ENCODE measurements at regions not wholly inside any gene's neighbourhood (a gene's known extent, or its start where the extent isn't known, plus 50 kb on each side); places are given as distances from the start of the nearest gene placed in this dataset.

- TF ChIP-seq ZNF274 (IDR thresholded peaks at IDR 0.05; ENCODE audit: low read depth, low read length) (no peak), YY1 (IDR thresholded peaks at IDR 0.05; ENCODE audit: insufficient read depth, insufficient read length) (no peak)
Measured at GRCh38 chr14:80108430-80108829, 102.9 kb downstream of the DIO2 start.
